GM12878 (cell line): ENCODE measurements at regions not wholly inside any gene's neighbourhood (a gene's known extent, or its start where the extent isn't known, plus 50 kb on each side); places are given as distances from the start of the nearest gene placed in this dataset.

Source experiments
- EZH2 ChIP-seq: IDR thresholded peaks from 2 replicates; pipeline ENCODE4 v1.6.1; 2012; ENCODE audit warnings: low read depth, mild to moderate bottlenecking, control low read depth, inconsistent platforms, low read length, borderline replicate concordance; ENCODE audit not compliant: control insufficient read depth
- HDGF ChIP-seq: fragments of 450-650 bp; IDR thresholded peaks from 2 replicates; pipeline ENCODE4 v1.6.1; 2016; ENCODE audit warnings: antibody characterized with exemption
- MYC ChIP-seq: IDR thresholded peaks from 2 replicates; pipeline ENCODE4 v1.6.1; 2011; ENCODE audit warnings: mild to moderate bottlenecking, low read length, moderate library complexity, inconsistent platforms; ENCODE audit not compliant: insufficient read depth, insufficient replicate concordance, insufficient read length, severe bottlenecking
- SMAD5 ChIP-seq: IDR thresholded peaks from 2 replicates; pipeline ENCODE4 v1.6.1; 2016; ENCODE audit warnings: antibody characterized with exemption, low read depth
- ZNF207 ChIP-seq: fragments of 450-650 bp; IDR thresholded peaks from 2 replicates; pipeline ENCODE4 v1.6.1; 2014; ENCODE audit warnings: antibody characterized with exemption, mild to moderate bottlenecking, borderline replicate concordance
- ZNF384 ChIP-seq: IDR thresholded peaks from 2 replicates; pipeline ENCODE4 v1.6.1; 2012; ENCODE audit warnings: low read depth, mild to moderate bottlenecking, low read length, improper control_type of control experiment, borderline replicate concordance
- TF ChIP-seq, protein P1 (sequence below), 3 experiments: IDR thresholded peaks in 2 of 3; conservative IDR thresholded peaks in 1 of 3; 2 replicates each; pipeline ENCODE4 v1.5.1; 2011; ENCODE audit warnings: low read depth in 3 of 3, low read length in 3 of 3, mild to moderate bottlenecking in 3 of 3, control low read depth in 2 of 3, moderate library complexity in 2 of 3, inconsistent platforms in 1 of 3, mixed read lengths in 1 of 3; ENCODE audit not compliant: control insufficient read depth in 2 of 3, insufficient read depth in 1 of 3; ENCODE audit errors: extremely low read depth in 1 of 3
- TF ChIP-seq, protein P2 (sequence below): fragments of 450-650 bp; IDR thresholded peaks from 2 replicates; pipeline ENCODE4 v1.6.1; 2017; ENCODE audit warnings: mild to moderate bottlenecking
- TF ChIP-seq, protein P3 (sequence below): fragments of 450-650 bp; IDR thresholded peaks from 2 replicates; pipeline ENCODE4 v1.6.1; 2017; ENCODE audit warnings: mild to moderate bottlenecking, moderate library complexity
- TF ChIP-seq, protein P4 (sequence below): fragments of 450-650 bp; conservative IDR thresholded peaks from 2 replicates; pipeline ENCODE4 v1.6.1; 2017; ENCODE audit warnings: mild to moderate bottlenecking, moderate library complexity
- TF ChIP-seq, protein P5 (sequence below): IDR thresholded peaks from 2 replicates; pipeline ENCODE4 v1.6.1; 2012; ENCODE audit warnings: mild to moderate bottlenecking, low read depth, low read length
- TF ChIP-seq, protein P6 (sequence below): IDR thresholded peaks from 2 replicates; pipeline ENCODE4 v1.6.1; 2011; ENCODE audit warnings: low read depth, low read length, improper control_type of control experiment, borderline replicate concordance

DNA sequence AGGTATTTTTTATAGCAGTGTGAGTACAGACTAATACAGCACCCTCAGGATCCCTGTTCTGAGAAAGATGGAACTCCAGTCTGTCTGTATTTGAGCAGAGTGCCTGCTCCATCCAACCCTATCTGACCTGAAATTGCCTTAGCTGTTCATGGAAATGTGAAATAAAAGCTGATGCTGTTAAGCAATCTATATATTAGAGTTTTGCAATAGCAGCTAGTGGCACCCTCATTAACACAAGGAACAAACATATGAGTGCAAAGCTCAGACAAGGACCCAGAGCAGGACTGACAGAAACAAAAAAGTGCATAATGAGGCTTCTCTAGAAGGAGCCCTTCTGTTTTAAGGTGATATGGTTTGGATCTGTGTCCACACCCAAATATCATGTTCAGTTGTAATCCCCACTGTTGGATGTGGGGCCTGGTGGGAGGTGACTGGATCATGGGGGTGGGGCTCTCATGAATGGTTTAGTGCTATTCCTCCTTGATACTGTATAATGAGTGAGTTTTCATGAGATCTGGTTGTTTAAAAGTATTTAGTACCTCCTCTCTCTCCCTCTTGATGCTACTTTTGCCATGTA is 272.9 kb upstream of the KLF3 start:
- TF ChIP-seq SMAD5 (no peak), ZNF207 (no peak), ZNF384 (no peak), MYC (no peak), HDGF (no peak), EZH2 (no peak)
- TF ChIP-seq, protein P1, sequence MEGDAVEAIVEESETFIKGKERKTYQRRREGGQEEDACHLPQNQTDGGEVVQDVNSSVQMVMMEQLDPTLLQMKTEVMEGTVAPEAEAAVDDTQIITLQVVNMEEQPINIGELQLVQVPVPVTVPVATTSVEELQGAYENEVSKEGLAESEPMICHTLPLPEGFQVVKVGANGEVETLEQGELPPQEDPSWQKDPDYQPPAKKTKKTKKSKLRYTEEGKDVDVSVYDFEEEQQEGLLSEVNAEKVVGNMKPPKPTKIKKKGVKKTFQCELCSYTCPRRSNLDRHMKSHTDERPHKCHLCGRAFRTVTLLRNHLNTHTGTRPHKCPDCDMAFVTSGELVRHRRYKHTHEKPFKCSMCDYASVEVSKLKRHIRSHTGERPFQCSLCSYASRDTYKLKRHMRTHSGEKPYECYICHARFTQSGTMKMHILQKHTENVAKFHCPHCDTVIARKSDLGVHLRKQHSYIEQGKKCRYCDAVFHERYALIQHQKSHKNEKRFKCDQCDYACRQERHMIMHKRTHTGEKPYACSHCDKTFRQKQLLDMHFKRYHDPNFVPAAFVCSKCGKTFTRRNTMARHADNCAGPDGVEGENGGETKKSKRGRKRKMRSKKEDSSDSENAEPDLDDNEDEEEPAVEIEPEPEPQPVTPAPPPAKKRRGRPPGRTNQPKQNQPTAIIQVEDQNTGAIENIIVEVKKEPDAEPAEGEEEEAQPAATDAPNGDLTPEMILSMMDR (IDR thresholded peaks at IDR 0.05 in 2 of 3, conservative IDR thresholded peaks at IDR 0.05 in 1 of 3; ENCODE audit: control insufficient read depth in 2 of 3, extremely low read depth in 1 of 3, insufficient read depth in 1 of 3, low read depth in 3 of 3, low read length in 3 of 3), result no peak
- TF ChIP-seq, protein P2, sequence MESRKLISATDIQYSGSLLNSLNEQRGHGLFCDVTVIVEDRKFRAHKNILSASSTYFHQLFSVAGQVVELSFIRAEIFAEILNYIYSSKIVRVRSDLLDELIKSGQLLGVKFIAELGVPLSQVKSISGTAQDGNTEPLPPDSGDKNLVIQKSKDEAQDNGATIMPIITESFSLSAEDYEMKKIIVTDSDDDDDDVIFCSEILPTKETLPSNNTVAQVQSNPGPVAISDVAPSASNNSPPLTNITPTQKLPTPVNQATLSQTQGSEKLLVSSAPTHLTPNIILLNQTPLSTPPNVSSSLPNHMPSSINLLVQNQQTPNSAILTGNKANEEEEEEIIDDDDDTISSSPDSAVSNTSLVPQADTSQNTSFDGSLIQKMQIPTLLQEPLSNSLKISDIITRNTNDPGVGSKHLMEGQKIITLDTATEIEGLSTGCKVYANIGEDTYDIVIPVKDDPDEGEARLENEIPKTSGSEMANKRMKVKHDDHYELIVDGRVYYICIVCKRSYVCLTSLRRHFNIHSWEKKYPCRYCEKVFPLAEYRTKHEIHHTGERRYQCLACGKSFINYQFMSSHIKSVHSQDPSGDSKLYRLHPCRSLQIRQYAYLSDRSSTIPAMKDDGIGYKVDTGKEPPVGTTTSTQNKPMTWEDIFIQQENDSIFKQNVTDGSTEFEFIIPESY, result no peak
- TF ChIP-seq, protein P3, sequence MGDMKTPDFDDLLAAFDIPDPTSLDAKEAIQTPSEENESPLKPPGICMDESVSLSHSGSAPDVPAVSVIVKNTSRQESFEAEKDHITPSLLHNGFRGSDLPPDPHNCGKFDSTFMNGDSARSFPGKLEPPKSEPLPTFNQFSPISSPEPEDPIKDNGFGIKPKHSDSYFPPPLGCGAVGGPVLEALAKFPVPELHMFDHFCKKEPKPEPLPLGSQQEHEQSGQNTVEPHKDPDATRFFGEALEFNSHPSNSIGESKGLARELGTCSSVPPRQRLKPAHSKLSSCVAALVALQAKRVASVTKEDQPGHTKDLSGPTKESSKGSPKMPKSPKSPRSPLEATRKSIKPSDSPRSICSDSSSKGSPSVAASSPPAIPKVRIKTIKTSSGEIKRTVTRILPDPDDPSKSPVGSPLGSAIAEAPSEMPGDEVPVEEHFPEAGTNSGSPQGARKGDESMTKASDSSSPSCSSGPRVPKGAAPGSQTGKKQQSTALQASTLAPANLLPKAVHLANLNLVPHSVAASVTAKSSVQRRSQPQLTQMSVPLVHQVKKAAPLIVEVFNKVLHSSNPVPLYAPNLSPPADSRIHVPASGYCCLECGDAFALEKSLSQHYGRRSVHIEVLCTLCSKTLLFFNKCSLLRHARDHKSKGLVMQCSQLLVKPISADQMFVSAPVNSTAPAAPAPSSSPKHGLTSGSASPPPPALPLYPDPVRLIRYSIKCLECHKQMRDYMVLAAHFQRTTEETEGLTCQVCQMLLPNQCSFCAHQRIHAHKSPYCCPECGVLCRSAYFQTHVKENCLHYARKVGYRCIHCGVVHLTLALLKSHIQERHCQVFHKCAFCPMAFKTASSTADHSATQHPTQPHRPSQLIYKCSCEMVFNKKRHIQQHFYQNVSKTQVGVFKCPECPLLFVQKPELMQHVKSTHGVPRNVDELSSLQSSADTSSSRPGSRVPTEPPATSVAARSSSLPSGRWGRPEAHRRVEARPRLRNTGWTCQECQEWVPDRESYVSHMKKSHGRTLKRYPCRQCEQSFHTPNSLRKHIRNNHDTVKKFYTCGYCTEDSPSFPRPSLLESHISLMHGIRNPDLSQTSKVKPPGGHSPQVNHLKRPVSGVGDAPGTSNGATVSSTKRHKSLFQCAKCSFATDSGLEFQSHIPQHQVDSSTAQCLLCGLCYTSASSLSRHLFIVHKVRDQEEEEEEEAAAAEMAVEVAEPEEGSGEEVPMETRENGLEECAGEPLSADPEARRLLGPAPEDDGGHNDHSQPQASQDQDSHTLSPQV, result no peak
- TF ChIP-seq, protein P4, sequence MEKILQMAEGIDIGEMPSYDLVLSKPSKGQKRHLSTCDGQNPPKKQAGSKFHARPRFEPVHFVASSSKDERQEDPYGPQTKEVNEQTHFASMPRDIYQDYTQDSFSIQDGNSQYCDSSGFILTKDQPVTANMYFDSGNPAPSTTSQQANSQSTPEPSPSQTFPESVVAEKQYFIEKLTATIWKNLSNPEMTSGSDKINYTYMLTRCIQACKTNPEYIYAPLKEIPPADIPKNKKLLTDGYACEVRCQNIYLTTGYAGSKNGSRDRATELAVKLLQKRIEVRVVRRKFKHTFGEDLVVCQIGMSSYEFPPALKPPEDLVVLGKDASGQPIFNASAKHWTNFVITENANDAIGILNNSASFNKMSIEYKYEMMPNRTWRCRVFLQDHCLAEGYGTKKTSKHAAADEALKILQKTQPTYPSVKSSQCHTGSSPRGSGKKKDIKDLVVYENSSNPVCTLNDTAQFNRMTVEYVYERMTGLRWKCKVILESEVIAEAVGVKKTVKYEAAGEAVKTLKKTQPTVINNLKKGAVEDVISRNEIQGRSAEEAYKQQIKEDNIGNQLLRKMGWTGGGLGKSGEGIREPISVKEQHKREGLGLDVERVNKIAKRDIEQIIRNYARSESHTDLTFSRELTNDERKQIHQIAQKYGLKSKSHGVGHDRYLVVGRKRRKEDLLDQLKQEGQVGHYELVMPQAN, result no peak
- TF ChIP-seq, protein P5, sequence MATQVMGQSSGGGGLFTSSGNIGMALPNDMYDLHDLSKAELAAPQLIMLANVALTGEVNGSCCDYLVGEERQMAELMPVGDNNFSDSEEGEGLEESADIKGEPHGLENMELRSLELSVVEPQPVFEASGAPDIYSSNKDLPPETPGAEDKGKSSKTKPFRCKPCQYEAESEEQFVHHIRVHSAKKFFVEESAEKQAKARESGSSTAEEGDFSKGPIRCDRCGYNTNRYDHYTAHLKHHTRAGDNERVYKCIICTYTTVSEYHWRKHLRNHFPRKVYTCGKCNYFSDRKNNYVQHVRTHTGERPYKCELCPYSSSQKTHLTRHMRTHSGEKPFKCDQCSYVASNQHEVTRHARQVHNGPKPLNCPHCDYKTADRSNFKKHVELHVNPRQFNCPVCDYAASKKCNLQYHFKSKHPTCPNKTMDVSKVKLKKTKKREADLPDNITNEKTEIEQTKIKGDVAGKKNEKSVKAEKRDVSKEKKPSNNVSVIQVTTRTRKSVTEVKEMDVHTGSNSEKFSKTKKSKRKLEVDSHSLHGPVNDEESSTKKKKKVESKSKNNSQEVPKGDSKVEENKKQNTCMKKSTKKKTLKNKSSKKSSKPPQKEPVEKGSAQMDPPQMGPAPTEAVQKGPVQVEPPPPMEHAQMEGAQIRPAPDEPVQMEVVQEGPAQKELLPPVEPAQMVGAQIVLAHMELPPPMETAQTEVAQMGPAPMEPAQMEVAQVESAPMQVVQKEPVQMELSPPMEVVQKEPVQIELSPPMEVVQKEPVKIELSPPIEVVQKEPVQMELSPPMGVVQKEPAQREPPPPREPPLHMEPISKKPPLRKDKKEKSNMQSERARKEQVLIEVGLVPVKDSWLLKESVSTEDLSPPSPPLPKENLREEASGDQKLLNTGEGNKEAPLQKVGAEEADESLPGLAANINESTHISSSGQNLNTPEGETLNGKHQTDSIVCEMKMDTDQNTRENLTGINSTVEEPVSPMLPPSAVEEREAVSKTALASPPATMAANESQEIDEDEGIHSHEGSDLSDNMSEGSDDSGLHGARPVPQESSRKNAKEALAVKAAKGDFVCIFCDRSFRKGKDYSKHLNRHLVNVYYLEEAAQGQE, result no peak
- TF ChIP-seq, protein P6, sequence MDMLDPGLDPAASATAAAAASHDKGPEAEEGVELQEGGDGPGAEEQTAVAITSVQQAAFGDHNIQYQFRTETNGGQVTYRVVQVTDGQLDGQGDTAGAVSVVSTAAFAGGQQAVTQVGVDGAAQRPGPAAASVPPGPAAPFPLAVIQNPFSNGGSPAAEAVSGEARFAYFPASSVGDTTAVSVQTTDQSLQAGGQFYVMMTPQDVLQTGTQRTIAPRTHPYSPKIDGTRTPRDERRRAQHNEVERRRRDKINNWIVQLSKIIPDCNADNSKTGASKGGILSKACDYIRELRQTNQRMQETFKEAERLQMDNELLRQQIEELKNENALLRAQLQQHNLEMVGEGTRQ, result no peak
